ENCODE measurements at regions not wholly inside any gene's neighbourhood (a gene's known extent, or its start where the extent isn't known, plus 50 kb on each side); places are given as distances from the start of the nearest gene placed in this dataset.

DNA sequence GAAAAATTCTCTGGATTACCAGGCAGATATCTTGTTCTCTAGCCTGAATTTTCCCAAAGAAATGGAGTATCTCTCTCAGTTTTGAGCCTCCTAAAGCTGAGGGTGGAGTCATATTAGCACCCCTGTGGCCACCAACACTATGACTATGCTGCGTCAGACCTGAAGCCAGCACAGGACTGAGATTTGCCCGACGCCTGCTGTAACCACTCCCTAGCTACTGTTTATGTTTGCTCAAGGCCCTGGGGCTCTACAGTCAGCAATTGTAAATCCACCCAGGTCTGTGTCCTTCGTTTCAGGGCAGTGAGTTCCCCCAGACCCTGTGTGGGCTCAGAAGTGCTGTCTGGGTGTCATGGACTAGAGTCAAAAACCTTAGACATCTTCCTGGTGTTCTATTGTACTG lies 61.4 kb downstream of the ZXDA start:
- ATAC-seq: no peak
- H3K9me3 ChIP-seq: peaks cover 3% of the 10 kb centered on the region
- H3K4me1 ChIP-seq (ENCODE audit: low read depth): no peaks in the 10 kb centered on the region
- DNase-seq: no peak
- no peak overlapping the region for H3K4me3 ChIP-seq
- intact Hi-C loops (cut with DNase I, micrococcal nuclease): no loop called here
- TF ChIP-seq, protein P1, sequence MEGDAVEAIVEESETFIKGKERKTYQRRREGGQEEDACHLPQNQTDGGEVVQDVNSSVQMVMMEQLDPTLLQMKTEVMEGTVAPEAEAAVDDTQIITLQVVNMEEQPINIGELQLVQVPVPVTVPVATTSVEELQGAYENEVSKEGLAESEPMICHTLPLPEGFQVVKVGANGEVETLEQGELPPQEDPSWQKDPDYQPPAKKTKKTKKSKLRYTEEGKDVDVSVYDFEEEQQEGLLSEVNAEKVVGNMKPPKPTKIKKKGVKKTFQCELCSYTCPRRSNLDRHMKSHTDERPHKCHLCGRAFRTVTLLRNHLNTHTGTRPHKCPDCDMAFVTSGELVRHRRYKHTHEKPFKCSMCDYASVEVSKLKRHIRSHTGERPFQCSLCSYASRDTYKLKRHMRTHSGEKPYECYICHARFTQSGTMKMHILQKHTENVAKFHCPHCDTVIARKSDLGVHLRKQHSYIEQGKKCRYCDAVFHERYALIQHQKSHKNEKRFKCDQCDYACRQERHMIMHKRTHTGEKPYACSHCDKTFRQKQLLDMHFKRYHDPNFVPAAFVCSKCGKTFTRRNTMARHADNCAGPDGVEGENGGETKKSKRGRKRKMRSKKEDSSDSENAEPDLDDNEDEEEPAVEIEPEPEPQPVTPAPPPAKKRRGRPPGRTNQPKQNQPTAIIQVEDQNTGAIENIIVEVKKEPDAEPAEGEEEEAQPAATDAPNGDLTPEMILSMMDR (IDR thresholded peaks at IDR 0.05): no peak
- H3K36me3 ChIP-seq (ENCODE audit: low read depth): no peaks in the 10 kb centered on the region

DNA sequence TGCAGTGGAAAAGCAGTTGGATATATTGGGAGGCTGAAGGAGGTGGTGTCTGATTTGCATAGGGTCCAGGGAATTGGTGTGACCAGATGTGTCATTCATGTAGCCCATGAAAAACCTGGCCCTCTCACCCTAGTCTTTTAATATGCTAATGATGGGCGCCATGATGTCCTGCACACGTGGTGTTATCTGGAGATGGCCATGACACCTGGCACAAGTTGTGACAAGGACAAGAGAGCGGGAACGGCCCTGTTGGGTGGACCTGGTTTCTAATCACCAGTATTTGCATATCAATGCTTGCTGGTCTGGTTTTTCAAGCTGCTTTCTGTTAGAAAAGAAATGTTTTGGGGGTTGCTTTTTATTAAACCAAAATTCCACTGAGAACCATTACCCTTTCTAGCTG lies 87.4 kb downstream of the ZXDA start:
- TF ChIP-seq, protein P1 (IDR thresholded peaks at IDR 0.05): no peak

DNA sequence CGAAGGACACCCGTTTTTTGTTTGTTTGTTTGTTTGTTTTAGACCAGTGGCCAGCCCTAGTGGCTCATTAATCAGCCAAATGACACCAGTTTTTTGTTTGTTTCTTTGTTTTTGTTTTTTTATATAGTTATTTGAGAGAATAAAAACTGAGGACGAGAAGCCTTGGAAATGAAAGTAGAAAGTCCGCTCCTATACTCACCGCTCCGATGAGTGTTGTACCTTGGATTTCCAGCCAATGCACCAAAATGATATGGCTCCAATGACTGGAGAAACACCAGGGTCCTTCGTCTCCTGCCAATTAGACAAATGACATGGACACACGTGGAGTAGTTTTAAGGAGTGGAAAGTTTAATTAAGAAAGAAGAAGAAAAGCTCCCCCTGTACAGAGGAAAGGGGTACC lies 87.9 kb downstream of the ZXDA start:
- Histone ChIP-seq H3K9me3 (no peaks in the 10 kb centered on the region), H3K36me3 (ENCODE audit: low read depth) (no peaks in the 10 kb centered on the region), H3K4me3 (no peak overlapping the region), H3K4me1 (ENCODE audit: low read depth) (no peaks in the 10 kb centered on the region)
- intact Hi-C loops (cut with DNase I, micrococcal nuclease): loop anchor here (5.0 to 10.0 kb wide), 3 partner anchors 95 to 202 kb away; no protein-coding TSS in a partner anchor
- ATAC-seq: no peak
- TF ChIP-seq, protein P1 (IDR thresholded peaks at IDR 0.05): no peak
- no peak for DNase-seq

More for the DNA sequence above, 87.4 kb downstream of the ZXDA start:
- H3K36me3 ChIP-seq (ENCODE audit: low read depth): no peaks in the 10 kb centered on the region
- H3K9me3 ChIP-seq: no peaks in the 10 kb centered on the region
- no peak overlapping the region for H3K4me3 ChIP-seq
- ATAC-seq: no peak
- H3K4me1 ChIP-seq (ENCODE audit: low read depth): no peaks in the 10 kb centered on the region
- DNase-seq: no peak
- intact Hi-C loops (cut with DNase I, micrococcal nuclease): loop anchor here (5.0 to 10.0 kb wide), 3 partner anchors 94 to 202 kb away; no protein-coding TSS in a partner anchor

DNA sequence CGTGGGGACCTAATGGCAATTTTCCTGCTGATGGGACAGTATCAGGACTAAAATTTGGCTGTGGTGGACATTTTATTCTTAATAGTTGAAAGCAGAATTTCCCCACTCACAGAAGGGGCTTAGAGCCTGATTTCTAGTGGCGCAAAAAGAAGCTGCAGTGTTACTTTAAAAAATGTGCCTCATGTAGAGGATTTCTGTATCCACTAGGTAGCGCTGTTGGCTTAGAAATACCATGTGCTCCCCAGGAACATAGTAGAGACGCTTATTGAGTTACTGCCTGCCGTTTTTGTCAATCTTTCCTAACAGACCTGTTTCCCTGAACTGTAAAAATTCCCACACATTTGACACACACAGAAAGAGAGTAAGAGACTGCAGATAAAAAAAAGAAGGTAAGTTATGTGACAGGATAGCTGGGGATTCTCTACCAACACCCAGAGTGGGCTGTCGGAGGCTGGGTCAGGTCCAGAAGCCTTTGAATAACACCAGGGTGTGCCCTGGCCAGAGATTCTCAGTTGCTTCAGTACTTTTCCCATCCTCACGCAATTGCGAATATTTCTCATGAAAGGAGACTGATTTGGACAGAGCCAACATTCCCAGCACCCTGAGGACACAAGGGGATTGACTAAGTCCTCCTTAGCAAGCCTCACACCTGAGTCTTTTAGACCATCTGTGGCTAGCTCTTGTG lies 88.4 kb downstream of the ZXDA start:
- Histone ChIP-seq H3K36me3 (ENCODE audit: low read depth) (no peaks in the 10 kb centered on the region), H3K9me3 (no peaks in the 10 kb centered on the region), H3K4me3 (no peak overlapping the region), H3K4me1 (ENCODE audit: low read depth) (no peaks in the 10 kb centered on the region)
- intact Hi-C loops (cut with DNase I, micrococcal nuclease): loop anchor here (5.0 to 10.0 kb wide), 3 partner anchors 95 to 203 kb away; no protein-coding TSS in a partner anchor
- DNase-seq: peak in 1 of 3 donors; percentile 47
- TF ChIP-seq, protein P1 (IDR thresholded peaks at IDR 0.05): no peak
- ATAC-seq: peak; percentile 77

DNA sequence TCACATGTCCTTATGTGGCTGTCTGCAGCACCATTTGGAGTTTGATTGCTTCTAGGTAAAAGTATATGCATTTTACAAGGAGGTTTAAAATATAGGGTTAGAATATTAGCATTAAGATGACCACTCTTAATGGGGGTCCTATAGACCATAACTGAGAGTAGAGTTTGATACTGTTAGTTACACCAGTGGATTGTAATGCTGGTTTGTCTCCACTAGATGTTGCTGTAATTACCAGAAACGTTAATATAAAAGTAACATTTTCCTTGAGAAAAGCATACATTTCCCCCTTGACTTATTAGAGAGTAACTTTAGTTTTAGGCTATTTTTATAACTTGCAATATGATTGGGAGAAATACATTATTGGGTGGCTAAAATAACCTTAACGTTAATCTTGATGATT lies 93.0 kb downstream of the ZXDA start:
- ATAC-seq (no peak), DNase-seq (no peak)
- no peak overlapping the region for H3K4me3 ChIP-seq
- H3K36me3 ChIP-seq (ENCODE audit: low read depth): no peaks in the 10 kb centered on the region
- H3K4me1 ChIP-seq (ENCODE audit: low read depth): no peaks in the 10 kb centered on the region
- no peaks in the 10 kb centered on the region for H3K9me3 ChIP-seq
- intact Hi-C loops (cut with DNase I, micrococcal nuclease): no loop called here
- TF ChIP-seq, protein P1 (IDR thresholded peaks at IDR 0.05): no peak
